Gastrocnemius medialis (tissue), 4 donors: ENCODE measurements at regions not wholly inside any gene's neighbourhood (a gene's known extent, or its start where the extent isn't known, plus 50 kb on each side); places are given as distances from the start of the nearest gene placed in this dataset.

Experiments
- CTCF ChIP-seq, 5 experiments: fragments of 450-650 bp in 3 of 5; fragments of 200-600 bp in 2 of 5; sonication (generic) in 2 of 5; IDR thresholded peaks in 4 of 5; conservative IDR thresholded peaks in 1 of 5; 1 replicate in 4 of 5; 2 replicates in 1 of 5; pipeline ENCODE4 v1.5.1; 2016 to 2019; ENCODE audit warnings: antibody characterized with exemption in 5 of 5, mild to moderate bottlenecking in 3 of 5, moderate library complexity in 3 of 5
- POLR2A ChIP-seq, 2 donors: fragments of 450-650 bp; IDR thresholded peaks; one replicate each; pipeline ENCODE4 v1.6.1; 2017; ENCODE audit warnings: antibody characterized with exemption in 2 of 2, mild to moderate bottlenecking in 2 of 2, moderate library complexity in 2 of 2

GRCh38 chr14:25349269-25349668, 299.3 kb upstream of the STXBP6 start:
- TF ChIP-seq POLR2A (IDR thresholded peaks at IDR 0.05) (no peak), CTCF (IDR thresholded peaks at IDR 0.05 in 4 of 5, conservative IDR thresholded peaks at IDR 0.05 in 1 of 5) (no peak)
